Bronchial epithelial cell (primary cell): ENCODE measurements at regions not wholly inside any gene's neighbourhood (a gene's known extent, or its start where the extent isn't known, plus 50 kb on each side); places are given as distances from the start of the nearest gene placed in this dataset.

Source experiments
- DNase-seq: peaks from one replicate; pipeline ENCODE4 v3.0.0-alpha.2; 2010; ENCODE audit warnings: low read depth
- FAIRE-seq: peaks from 2 replicates; lab custom pipeline; 2011; peaks lifted over from hg19 to GRCh38; lab: Jason Lieb, UNC
- H3K27me3 ChIP-seq: 2 replicates; pipeline ENCODE4 v1.5.1; 2011; ENCODE audit warnings: low read length; ENCODE audit not compliant: control insufficient read depth, insufficient read depth
- H3K36me3 ChIP-seq: 2 replicates; pipeline ENCODE4 v1.5.1; 2011; ENCODE audit warnings: low read length; ENCODE audit not compliant: control insufficient read depth, insufficient read depth
- H3K4me3 ChIP-seq: 2 replicates; pipeline ENCODE4 v1.5.1; 2011; ENCODE audit warnings: mild to moderate bottlenecking, low read depth, low read length, control low read depth
- TF ChIP-seq, protein P1 (sequence below): IDR thresholded peaks from 2 replicates; pipeline ENCODE4 v1.5.1; 2011; ENCODE audit warnings: mild to moderate bottlenecking, moderate library complexity, low read length, control low read depth, inconsistent platforms; ENCODE audit not compliant: insufficient read depth, severe bottlenecking

DNA sequence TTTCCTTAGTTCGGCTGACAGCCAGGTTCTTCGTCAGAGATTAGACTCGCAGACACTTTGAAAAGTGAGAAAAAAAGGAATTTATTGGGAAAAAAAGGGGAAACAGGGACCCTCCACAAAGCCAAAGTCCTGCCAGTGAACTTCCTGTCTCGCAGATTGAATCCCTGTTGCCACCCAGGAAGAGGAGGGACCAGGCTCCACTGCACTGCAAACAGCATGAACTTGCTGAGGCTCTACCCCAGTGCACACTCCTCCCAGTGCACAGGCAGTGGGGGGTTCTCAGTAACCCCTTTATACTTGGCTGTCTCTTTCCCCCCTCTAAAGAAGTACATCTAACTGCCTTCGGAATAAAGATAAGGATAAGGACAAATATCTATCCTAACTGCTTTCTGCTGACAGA is 959.0 kb downstream of the GRIK2 start:
- Histone ChIP-seq H3K27me3 (no peaks in the 10 kb centered on the region), H3K4me3 (no peak overlapping the region), H3K36me3 (no peaks in the 10 kb centered on the region)
- FAIRE-seq (no peak), DNase-seq (no peak)
- TF ChIP-seq, protein P1, sequence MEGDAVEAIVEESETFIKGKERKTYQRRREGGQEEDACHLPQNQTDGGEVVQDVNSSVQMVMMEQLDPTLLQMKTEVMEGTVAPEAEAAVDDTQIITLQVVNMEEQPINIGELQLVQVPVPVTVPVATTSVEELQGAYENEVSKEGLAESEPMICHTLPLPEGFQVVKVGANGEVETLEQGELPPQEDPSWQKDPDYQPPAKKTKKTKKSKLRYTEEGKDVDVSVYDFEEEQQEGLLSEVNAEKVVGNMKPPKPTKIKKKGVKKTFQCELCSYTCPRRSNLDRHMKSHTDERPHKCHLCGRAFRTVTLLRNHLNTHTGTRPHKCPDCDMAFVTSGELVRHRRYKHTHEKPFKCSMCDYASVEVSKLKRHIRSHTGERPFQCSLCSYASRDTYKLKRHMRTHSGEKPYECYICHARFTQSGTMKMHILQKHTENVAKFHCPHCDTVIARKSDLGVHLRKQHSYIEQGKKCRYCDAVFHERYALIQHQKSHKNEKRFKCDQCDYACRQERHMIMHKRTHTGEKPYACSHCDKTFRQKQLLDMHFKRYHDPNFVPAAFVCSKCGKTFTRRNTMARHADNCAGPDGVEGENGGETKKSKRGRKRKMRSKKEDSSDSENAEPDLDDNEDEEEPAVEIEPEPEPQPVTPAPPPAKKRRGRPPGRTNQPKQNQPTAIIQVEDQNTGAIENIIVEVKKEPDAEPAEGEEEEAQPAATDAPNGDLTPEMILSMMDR = no peak

DNA sequence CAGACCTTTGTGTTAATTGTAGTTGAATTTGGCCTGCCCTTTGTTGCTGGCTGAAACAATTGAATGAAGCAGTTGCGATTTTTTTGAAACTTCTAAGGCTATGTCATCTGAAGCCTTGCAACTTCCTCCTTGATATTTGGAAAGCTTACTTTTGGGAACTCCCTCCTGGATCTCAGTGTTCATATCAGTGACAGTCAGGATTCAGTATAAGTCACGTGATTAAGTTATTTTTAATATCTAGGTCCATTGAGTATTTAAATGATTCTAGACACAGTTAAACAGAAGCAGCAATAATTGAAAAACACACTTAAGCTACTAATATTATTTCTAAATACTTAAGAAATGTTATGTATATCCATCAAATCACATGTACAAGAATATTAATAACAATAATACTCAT is 951.3 kb downstream of the GRIK2 start:
- H3K27me3 ChIP-seq = no peaks in the 10 kb centered on the region
- H3K36me3 ChIP-seq = no peaks in the 10 kb centered on the region
- FAIRE-seq = no peak
- no peak for DNase-seq
- TF ChIP-seq, protein P1 = no peak
- H3K4me3 ChIP-seq = no peak overlapping the region

DNA sequence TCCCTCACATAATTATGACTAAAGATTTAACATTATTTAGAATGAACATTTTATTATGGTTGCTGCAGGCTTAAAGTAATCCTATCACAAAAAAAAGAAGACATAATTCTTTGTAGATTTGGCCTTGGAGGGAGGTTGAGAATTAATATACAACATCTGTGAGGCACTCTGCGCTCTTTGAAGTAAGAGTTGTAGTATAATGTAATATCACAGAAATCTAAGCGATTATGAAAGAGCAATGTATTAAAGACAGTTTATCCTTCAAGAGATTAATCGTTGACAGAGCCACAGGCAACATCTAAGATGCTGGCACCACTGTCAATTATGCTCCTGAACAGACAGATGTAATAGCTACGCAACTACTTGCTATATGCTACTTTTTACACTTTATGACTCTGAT is 946.8 kb downstream of the GRIK2 start:
- DNase-seq (no peak), FAIRE-seq (no peak)
- no peaks in the 10 kb centered on the region for H3K27me3 ChIP-seq
- H3K36me3 ChIP-seq = no peaks in the 10 kb centered on the region
- H3K4me3 ChIP-seq = no peak overlapping the region
- TF ChIP-seq, protein P1 = no peak

DNA sequence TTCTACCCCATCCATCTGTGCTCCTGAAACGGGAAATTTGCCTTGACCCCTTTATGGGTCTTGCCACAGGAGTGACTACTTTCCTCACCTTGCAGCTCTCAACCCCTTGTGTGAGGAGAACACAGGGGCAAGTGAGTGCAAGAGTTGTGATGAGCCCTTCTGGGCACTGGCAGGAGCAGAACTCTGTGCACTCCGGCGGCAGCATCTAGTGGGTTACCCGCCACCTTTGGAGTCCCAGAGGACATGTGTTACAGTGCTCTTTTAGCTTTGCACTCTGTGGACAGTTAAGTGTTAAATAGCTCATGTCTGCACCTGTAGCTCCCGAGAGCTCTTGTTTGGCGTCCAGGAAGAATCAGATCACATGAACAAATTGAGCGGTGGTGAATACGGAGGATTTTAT is 940.2 kb downstream of the GRIK2 start:
- H3K36me3 ChIP-seq = no peaks in the 10 kb centered on the region
- DNase-seq = no peak
- no peak for FAIRE-seq
- no peaks in the 10 kb centered on the region for H3K27me3 ChIP-seq
- TF ChIP-seq, protein P1 = no peak
- H3K4me3 ChIP-seq = no peak overlapping the region

DNA sequence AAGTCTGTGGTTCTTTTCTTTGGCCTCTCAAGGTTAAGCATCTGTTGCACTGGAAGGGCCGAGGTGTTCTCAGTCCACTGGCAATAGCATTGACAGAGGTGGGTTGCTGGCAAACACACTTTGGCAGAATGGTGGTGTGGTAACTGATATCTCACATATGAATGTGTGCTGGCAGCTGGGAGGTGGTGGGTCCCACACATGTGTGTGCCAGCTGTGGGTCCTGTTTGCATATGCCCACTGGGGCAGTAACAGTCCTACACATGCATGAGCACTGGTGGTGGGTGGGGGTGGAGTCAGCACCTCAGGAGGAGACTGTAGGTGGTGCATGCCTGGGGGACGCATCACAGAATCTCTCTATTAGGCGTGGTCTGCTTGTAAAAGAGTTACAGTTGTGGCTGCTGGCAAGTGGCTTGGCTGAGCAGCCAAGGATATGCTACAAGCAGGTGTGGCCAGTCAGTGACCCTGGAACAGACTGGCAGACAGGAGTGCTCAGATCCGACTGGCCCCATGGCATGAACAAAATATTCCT is 934.3 kb downstream of the GRIK2 start:
- H3K4me3 ChIP-seq = no peak overlapping the region
- DNase-seq (peak; percentile 7), FAIRE-seq (peak; percentile 58)
- TF ChIP-seq, protein P1 = no peak
- H3K27me3 ChIP-seq = no peaks in the 10 kb centered on the region
- H3K36me3 ChIP-seq = no peaks in the 10 kb centered on the region

DNA sequence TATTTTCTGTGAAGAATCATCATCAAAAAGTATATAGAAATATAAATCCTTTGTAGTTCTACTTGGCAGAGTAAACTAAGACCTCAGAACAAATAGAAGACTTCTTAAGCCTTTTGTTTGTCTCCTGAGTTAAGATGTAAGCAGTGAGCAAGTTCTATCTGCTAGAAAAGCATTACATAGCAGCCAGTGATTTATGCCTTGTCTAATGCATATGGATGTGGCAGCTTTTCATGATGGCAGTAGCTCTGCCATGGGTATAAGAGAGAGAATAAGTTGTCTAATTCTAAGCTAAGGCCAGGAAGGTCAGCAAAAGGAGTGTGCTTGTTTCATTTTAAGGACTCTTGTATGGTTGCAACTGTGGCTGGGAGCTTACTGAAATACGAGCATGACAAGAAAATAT is 920.2 kb downstream of the GRIK2 start:
- no peak for FAIRE-seq
- TF ChIP-seq, protein P1 = no peak
- no peak for DNase-seq

More for the DNA sequence above, 920.2 kb downstream of the GRIK2 start:
- H3K4me3 ChIP-seq = no peak overlapping the region
- no peaks in the 10 kb centered on the region for H3K27me3 ChIP-seq
- H3K36me3 ChIP-seq = no peaks in the 10 kb centered on the region
